HG03097 (cell line): ENCODE measurements at regions not wholly inside any gene's neighbourhood (a gene's known extent, or its start where the extent isn't known, plus 50 kb on each side); places are given as distances from the start of the nearest gene placed in this dataset.
"Not testable (repeated sequence)": the region's sequence is repeated elsewhere in the genome, so short reads cannot be mapped to it uniquely, and the experiment has no call there.

Experiments used
- ATAC-seq: cut with Tn5 transposase; IDR thresholded peaks from one replicate; pipeline ENCODE4 v1.9.1; 2021; ENCODE audit not compliant: unreplicated experiment, low FRiP score

DNA sequence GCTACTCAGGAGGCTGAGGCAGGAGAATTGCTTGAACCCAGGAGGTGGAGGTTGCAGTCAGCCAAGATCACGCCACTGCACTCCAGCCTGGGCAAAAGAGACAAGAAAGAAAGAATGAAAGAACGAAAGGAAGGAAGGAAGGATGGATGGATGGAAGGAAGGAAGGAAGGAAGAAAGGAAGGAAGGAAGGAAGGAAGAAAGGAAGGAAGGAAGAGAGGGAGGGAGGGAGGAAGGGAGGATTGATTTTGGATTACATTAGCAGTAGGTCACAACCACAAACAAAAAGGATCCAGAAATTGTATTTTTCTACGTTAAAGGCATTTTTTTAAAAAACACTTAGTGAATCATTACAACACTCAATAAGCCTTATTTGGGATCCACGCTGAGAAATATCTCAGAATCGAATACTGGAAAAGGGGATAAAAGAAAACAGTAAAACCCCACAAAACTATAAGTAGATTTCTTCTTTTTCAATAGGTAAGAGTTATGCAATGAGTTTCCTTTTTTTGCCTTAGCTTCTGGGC is 136.9 kb upstream of the FREM1 start:
- ATAC-seq, result no peak

DNA sequence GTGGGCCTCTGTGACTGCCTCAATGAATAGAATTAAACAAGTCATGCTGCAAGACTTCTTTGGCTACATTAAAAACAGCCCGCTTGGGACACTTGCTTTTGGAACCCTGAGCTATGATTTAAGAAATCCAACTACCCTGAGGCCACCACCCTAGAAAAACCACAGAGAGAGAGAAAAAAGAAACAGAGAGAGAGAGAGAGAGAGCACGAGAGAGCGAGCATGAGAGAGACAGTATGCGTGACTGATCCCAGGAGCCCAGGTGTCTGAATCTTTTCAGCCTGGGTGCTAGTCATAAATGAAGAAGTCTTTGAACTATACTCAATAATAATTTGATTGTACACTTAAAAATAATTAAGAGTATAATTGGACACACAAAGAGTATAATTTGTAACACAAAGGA is 123.1 kb upstream of the FREM1 start:
- ATAC-seq, result no peak

DNA sequence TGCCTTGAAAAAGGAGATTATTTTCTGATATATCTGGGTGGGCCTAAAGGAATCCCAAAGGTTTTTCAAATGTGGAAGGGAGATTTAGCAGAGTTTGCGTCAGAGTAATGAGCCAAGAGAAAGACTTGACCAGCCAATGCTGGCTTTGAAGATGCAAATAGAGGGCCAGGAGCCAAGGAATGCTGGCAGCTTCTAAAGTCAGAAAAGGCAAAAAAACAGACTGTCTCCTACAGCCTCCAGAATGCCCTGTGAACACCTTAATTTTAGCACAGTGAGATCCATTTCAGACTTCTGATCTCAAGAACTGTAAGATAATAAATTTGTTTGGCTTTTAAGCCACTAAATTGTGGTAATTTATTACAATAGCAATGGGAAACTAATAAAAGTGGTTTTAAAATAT is 122.6 kb upstream of the FREM1 start:
- no peak for ATAC-seq

DNA sequence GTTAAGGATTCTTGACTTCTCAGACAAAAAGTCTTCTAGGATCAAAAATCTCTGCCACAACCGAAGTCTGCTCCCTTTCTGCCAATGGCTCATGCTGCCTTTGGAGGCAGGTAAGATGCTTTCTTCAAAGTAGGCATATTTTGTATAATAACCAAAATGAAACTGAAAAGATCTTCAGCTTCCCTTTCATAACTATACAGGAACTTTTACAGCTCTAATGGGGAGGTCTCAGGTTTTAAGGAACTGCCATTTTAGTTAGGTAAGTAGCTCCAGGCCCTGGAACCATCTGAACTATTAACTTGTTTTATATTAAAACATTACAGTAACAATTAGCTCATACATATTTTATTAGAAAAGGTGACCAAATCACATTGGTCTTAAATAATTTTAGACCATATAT is 110.9 kb upstream of the FREM1 start:
- no peak for ATAC-seq

DNA sequence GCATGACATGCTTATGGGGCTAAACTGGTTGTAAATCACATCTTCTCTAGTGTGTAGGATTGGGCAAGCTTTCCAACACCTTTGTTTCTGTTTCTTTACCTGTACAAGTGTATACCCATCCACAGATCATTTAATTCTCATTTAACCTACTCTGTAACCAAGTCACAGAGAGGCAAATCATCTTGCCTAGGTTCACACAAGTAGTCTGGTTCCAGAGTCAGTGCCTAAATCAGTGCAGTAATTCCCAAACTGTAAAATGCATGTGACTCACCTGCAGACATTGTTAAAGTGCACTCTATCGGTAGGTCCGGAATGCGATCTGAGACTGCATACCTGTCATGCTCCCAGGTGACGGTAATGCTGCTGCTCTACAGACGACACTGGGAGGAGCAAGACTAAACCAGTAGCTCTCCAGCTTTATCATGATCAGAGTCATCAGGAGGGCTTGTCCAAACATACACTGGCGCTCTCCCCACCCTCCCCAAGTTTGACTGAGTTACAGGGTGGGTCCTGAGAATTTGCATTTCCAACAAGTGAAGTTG is 107.9 kb upstream of the FREM1 start:
- ATAC-seq, result no peak

DNA sequence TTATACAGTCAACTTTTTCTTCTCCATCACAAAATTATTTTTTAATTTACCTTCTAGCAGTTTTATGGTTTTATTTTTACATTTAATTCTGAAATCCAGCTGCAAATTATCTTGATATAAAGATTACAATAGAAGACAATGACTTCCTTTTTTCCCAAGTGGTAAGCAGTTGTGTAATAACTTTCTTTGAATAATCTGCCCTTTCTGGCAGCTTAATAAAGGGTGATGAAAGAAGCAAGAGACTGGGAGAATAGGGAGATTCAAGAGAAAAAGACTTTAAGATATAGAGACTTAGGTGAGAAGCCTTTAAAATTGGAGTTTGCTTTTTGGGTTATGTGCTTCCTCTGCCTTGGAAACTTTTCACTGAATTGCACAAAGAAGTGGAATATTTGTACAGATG is 100.4 kb upstream of the FREM1 start:
- no peak for ATAC-seq

DNA sequence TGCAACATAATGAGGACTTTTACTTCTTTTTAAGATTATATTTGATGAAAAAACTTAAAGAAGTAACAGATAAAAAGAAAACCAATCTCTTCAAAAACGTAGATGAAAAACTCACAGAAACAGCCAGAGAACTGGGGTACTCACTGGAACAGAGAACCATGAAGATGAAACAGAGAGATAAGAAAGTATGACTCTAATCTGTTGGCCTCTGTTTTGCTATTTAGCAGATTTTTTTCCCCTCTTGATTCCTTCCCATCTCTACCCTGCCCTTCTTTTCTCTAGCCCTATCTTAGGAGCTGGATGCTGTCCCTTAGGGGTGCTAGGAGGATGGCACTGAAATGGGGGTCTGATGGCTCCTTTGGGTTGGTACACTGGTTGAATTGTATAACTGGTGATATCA is 97.5 kb upstream of the FREM1 start:
- ATAC-seq, result no peak

DNA sequence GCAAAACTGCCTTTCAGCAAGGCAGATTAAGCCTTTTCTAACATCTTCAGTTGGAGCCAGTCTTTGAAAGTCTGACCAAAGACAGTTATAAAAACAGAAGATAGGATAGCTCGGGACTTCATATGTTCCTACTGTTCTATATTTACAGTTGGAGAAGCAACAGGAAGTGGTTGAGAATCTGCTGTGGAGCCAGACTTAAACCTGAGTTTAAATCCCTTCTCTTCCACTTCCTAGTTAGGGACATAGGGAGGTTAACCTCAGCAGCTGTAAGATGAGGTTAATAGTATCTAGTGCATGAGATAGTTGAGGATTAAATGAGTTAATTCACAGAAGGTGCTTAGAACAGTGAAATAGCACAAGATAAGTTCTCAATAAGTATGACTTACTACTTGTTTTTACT is 84.5 kb upstream of the FREM1 start:
- ATAC-seq, result no peak

DNA sequence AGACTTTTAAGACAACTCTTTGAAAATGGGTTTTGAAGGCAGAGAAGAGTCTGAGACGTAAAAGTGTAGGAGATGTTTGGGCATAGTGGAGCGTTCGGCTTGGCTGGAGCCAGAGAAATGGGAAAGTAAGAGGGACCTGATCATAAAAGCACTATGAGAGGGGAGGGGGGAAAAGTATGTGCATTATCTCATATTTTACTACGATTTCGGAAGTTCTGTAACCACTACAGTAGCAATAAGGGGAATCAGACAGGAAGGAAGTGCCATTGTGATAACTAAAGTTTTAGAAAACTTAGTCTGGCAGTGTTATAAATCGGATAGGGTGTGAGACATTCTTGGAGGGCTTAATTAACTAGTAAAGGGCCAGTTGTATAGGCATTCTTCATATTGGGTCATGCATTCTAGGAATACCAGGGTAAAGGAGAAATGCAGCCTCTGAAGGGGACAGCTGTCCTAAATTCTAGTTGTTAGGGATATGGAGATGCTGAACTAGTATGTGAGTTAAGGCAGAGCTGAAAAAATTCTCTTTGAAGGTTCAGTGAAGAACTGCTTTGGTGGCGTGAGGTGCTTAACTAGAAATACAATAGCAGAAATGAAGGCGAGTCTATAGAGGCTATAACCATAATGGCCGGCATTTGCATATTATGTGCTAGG is 83.8 kb upstream of the FREM1 start:
- no peak for ATAC-seq

DNA sequence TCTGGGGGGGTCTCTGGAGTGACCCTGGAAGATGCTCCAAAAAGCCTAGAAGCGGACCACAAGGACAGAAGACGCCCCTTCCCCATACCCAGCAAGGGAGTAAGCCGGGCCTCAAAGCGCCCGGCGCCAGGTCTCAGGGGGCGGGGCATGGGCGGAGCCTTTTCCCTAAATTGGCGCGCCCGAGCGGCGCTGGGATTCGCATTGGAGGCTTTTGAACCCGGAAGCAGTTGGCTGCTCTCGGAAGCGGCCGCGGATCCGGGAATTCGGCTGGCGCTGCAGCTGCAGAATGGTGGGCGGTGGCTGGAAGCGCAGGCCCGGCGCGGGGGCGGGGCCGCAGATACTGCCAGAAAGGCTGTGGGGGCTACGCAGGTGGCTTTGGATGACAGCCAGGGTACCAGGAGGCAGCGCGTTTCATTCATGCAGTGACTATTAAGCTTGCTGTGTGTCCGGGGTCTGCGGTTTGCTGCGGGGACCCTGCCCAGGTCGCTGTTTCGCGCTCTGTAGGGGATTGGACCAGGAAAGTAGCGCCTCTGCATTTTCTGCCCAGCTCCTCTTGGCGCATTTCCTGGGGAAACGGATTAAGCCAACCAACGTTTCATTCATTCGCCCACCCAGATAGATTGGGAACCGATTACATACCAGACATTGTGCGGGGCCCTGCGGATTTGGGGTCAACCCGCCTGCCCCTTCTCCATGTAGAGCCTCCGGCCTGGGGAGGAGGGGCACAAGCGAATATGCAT is 83.0 kb upstream of the FREM1 start:
- ATAC-seq, result peak; percentile 55

DNA sequence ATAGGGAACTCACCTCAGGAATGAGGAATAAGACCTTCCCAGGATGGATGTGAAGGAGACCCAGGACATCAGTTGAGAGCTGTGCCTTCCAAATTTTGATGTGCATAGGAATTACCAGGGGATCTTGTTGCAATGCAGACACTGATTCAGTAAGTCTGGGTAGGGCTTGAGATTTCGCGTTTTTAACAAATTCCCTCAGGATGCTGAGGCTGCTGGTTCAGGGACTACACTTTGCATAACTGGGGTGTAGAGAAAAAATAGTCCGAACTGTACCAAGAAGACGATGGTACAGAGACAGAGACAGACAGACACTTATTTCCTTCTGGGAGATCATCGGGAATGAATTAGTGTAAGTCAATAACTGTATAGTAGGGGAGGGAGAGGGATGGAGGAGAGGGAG is 82.3 kb upstream of the FREM1 start:
- ATAC-seq, result no peak

DNA sequence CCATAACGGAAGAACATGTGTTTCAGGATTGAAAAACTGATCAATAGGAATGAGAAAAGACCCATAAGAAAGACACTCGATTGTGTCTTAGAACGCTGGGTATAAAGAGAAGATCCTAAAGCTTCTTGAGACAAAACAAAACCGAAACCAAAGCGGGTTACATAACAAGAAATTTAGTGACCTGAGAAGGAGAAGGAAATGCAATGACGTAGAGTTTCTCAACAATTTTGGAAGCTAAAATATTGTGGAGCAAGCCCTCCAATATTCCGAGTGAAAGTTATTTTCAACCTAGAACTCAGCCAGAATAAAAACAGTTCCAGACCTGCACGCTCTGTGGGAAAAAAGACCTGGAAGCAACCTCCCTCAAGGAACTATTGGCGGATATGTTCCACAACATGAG is 81.9 kb upstream of the FREM1 start:
- ATAC-seq, result no peak

DNA sequence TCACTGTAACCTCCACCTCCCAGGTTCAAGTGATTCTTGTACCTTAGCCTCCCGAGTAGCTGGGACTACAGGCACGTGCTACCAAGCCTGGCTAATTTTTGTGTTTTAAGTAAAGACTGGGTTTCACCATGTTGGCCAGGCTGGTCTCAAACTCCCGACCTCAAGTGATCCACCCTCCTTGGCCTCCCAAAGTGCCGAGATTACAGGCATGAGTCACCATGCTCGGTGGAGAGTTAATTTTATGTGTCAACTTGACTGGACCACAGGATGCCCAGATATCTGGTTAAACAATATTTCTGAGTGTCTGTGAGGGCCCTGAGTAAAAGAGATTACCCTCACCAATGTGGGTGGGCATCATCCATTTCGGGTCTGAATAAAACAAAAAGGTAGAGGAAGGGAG is 80.4 kb upstream of the FREM1 start:
- ATAC-seq, result not testable (repeated sequence)

DNA sequence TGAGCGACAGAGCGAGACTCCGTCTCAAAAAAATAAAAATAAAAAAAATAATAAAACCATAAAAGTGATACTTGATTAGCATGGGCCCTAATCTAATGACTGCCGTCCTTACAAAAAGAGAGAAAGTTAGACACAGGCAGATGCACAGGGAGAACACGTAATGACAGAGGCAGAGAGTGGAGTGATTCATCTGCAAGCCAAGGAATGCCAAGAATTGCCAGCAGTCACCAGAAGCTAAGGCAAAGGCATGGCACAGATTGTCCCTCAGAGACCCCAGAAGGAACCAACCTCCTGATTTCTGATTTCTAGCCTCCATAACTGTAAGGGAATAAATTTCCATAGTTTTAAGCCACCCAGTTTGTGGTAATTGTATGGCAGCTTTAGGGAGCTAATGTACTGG is 79.6 kb upstream of the FREM1 start:
- ATAC-seq, result no peak

DNA sequence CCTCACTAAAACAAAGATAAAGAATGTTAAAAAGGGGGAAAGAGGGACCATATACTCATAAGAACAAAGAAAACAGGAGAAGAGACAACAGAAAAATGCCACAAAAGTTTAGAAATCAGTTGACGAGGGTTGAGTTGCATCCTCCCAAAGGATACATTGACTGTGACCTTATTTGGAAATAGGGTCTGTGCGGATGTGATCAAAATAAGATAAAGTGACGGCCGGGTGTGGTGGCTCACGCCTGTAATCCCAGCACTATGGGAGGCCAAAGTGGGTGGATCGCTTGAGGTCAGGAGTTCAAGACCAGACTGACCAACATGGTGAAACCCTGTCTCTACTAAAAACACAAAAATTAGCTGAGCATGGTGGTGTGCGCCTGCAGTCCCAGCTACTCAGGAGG is 79.1 kb upstream of the FREM1 start:
- not testable (repeated sequence) for ATAC-seq

DNA sequence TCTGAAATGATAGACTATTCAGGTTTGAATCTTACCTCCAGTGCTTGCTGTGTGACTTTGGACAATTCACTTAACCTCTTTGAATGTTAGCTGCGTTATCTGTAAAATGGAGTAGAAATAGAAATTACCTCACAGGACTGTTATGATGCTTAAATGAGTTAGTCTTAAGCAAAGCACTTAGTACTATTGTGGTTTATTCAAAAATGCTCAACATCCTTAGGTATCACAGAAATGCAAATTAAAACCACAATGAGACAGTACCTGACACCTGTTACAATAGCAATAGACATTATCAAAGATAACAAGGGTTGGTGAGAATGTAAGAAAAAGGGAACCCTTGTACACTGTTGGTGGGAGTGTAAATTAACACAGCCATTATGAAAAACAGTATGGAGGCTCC is 77.6 kb upstream of the FREM1 start:
- no peak for ATAC-seq

DNA sequence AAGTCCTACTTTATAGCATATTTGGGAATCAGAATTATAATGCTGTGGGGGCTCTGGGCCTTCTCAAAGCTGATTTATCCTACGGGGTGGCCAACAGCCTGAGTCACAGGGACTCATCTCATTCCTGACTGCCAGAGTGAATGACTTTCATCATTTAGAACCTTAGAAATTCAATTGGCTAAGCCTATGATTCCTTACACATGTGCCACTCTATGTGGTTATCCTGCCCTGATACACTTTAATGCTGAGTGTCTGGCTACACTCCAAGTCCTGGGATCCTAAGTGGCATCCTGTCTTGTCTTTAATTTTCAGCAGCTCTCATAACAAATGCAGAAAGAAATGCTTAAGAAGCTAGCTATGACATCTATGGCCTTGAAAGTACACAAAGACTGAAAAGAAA is 75.2 kb upstream of the FREM1 start:
- no peak for ATAC-seq

DNA sequence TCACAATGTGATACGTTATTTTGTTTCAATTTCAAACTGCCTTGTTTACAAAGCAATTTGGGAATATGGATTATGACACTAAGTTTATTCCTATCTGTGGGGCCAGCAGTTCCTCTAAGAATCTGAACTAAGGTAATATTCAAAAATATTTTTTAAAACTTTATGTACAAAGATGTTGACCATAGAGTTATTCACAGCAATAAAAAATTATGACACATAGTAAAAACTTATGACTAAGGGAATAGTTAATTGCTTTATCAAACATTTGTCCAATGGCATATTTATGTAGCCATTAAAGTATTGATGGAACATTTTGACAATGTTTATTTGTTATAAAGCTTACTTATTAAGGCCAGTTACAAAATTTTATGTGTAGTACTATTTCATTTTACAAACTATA is 73.4 kb upstream of the FREM1 start:
- ATAC-seq, result no peak

DNA sequence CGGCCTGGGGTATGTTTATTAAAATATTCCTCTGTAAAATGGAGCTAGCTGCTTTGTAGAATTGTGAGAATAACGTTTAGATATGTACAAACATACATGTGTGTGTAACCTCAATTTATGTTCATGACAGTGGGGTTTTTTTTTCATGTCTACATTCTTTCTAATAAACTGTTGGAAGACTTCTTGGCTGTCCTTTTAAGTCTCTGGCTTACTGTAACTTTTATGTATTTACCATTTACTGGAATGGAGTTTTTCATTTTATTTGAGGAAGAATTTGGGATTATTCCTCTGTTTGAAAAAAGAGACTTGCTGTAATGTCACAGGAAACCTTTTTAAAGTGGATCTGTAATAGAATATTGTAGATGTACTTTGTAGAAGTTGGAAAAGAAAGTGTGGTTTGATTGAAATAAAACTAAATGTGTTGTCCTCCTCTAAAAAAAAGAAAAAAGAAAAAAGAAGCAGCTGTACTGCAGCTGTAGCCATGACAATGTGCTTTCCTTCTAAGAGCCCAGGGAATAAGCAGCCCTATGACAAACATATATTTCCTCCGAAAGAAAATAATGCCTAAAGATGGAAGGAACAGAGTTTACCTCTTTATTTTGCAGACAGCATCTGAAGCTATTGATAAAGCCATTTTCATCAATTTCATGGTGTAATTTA is 71.2 kb upstream of the FREM1 start:
- ATAC-seq, result no peak

DNA sequence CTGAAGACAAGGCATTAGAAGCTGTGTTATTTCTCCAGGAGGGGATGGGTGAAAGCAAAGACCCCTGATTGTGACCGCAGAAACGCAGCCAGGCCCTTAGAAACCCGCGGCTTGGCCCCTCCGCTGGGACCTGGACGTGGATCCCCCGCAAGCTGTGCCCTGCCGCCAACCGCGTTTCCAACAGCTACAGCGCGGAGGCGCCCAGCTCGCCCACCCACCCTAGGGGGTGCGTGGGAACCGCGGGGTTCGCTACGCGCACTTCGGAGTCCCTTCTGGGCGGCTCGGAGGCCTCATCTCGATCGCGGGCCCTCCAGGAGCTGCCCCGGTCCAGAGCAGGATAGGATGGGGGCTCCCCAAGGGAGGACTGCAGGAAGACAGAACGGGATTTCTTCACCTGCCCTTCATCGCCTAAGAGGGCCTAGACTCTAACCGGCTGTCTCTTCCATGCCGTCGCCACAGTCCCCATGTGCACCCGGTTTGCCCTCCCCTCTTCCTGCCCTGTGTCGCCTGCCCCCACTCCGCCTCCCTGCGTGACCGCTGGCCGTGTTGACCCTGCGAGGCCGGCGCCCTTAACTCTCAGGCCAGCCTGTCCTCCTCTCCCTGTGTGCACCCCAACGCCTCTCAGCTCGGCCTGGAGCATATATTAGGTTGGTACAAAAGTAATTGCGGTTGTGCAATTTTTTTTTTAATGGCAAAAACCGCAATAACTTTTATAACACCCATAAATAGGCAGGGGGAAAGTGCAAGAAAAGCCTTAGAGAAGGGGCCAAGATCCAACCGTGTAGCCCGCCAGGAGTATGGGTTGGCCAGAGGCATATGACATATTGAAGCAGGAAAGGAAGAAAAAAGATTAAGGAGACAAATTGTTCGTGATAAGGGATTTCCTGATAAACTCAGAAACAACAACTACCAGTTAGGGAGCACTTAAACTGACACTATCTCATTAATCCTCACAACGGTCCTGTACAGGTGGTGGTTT is 68.1 kb upstream of the FREM1 start:
- no peak for ATAC-seq
